ENCODE measurements at regions not wholly inside any gene's neighbourhood (a gene's known extent, or its start where the extent isn't known, plus 50 kb on each side); places are given as distances from the start of the nearest gene placed in this dataset.
"Not testable (repeated sequence)": the region's sequence is repeated elsewhere in the genome, so short reads cannot be mapped to it uniquely, and the experiment has no call there.

DNA sequence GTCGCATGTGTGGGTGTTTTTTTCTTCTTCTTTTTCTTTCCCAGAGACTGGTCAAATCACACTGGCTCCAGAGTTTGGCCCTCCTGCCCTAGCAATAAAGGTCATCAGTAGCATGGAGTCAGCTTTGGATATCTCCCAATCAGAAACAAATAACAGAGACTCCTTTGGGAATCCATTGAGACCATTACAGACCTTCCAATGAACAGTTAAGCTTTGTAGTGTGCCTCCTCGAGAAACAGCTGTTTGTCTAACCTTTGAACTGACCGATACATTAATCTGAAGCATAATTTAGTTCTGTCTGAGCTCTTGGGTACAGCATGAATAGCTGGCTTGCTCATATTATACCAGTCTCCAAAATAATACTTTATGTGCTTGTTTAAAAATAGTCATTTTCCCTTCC is 1103.2 kb downstream of the GATA3 start:
- Histone ChIP-seq H3K27ac (ENCODE audit: low read depth in 2 of 2, low read length in 1 of 2) (no peak overlapping the region), H3K4me3 (ENCODE audit: low read depth in 1 of 2, low read length in 2 of 2) (no peak overlapping the region), H3K36me3 (ENCODE audit: control insufficient read depth in 2 of 2, insufficient read depth in 2 of 2, low read length in 1 of 2) (no peaks in the 10 kb centered on the region), H3K9me3 (ENCODE audit: control insufficient read depth in 2 of 2, insufficient read depth in 1 of 2, low read depth in 1 of 2, low read length in 1 of 2) (peaks cover 0 to 6% of the 10 kb centered on the region in 2 donors), H3K4me1 (ENCODE audit: control insufficient read depth in 2 of 2, insufficient read depth in 2 of 2, low read length in 1 of 2) (no peaks in the 10 kb centered on the region), H3K27me3 (ENCODE audit: control insufficient read depth in 1 of 2, insufficient read depth in 2 of 2, low read length in 2 of 2) (no peaks in the 10 kb centered on the region)
- 47 to 56% methylated on average over 3 of the region's 3 CpGs for WGBS, 2 donors

GRCh38 chr10:9158675-9159074 is 1104.2 kb downstream of the GATA3 start:
- no peaks in the 10 kb centered on the region for H3K36me3 ChIP-seq (ENCODE audit: control insufficient read depth in 2 of 2, insufficient read depth in 2 of 2, low read length in 1 of 2)
- no peaks in the 10 kb centered on the region for H3K4me1 ChIP-seq (ENCODE audit: control insufficient read depth in 2 of 2, insufficient read depth in 2 of 2, low read length in 1 of 2)
- H3K27me3 ChIP-seq (ENCODE audit: control insufficient read depth in 1 of 2, insufficient read depth in 2 of 2, low read length in 2 of 2) = no peaks in the 10 kb centered on the region
- peaks cover 0 to 6% of the 10 kb centered on the region in 2 donors for H3K9me3 ChIP-seq (ENCODE audit: control insufficient read depth in 2 of 2, insufficient read depth in 1 of 2, low read depth in 1 of 2, low read length in 1 of 2)
- H3K27ac ChIP-seq (ENCODE audit: low read depth in 2 of 2, low read length in 1 of 2) = no peak overlapping the region
- no peak overlapping the region for H3K4me3 ChIP-seq (ENCODE audit: low read depth in 1 of 2, low read length in 2 of 2)
- 47 to 49% methylated on average over 3 of the region's 3 CpGs for WGBS, 2 donors

DNA sequence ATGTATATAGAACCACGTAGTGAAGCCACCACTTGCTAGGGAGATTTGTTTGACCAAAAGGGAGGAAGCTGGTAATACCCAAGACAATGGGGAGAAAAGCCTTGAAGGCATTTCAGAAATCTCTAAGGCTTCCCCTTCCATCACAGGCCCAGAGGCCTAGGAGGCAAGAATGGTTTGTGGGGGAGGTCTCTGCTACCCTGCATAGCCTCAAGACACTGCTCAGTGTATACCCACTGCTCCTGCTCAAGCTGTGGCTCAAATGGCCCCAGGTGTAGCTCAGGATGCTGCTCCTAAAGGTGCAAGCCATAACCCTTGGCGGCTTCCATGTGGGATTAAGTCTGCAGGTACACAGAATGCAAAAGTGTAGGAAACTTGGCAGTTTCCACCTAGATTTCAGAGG is 1105.8 kb downstream of the GATA3 start:
- Histone ChIP-seq H3K27ac (ENCODE audit: low read depth in 2 of 2, low read length in 1 of 2) (no peak overlapping the region), H3K4me3 (ENCODE audit: low read depth in 1 of 2, low read length in 2 of 2) (no peak overlapping the region), H3K4me1 (ENCODE audit: control insufficient read depth in 2 of 2, insufficient read depth in 2 of 2, low read length in 1 of 2) (no peaks in the 10 kb centered on the region), H3K27me3 (ENCODE audit: control insufficient read depth in 1 of 2, insufficient read depth in 2 of 2, low read length in 2 of 2) (no peaks in the 10 kb centered on the region), H3K36me3 (ENCODE audit: control insufficient read depth in 2 of 2, insufficient read depth in 2 of 2, low read length in 1 of 2) (no peaks in the 10 kb centered on the region), H3K9me3 (ENCODE audit: control insufficient read depth in 2 of 2, insufficient read depth in 1 of 2, low read depth in 1 of 2, low read length in 1 of 2) (peaks cover 0 to 6% of the 10 kb centered on the region in 2 donors)
- WGBS, 2 donors = 80 to 84% methylated on average over 2 of the region's 2 CpGs

DNA sequence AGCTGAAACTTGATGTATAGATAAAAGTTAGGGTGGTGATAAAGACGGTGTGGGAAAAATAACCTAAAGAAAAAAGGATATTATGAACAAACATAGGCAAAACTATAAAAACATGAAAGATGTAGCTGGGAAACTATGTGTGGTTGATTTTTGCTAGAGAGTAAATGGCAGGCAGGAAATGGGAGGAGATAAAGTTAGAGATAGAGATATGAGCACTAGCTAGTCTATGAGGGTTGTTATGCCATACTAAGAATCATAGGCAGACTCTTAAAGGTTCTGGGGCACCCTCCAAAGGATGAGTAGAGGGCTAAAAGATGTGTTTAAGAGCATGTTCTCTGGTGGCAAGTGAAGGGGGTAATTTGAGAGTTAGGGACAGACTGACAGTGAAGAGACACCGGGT is 1109.2 kb downstream of the GATA3 start:
- Histone ChIP-seq H3K36me3 (ENCODE audit: control insufficient read depth in 2 of 2, insufficient read depth in 2 of 2, low read length in 1 of 2) (no peaks in the 10 kb centered on the region), H3K9me3 (ENCODE audit: control insufficient read depth in 2 of 2, insufficient read depth in 1 of 2, low read depth in 1 of 2, low read length in 1 of 2) (peaks cover 0 to 6% of the 10 kb centered on the region in 2 donors), H3K4me1 (ENCODE audit: control insufficient read depth in 2 of 2, insufficient read depth in 2 of 2, low read length in 1 of 2) (no peaks in the 10 kb centered on the region), H3K27ac (ENCODE audit: low read depth in 2 of 2, low read length in 1 of 2) (no peak overlapping the region), H3K4me3 (ENCODE audit: low read depth in 1 of 2, low read length in 2 of 2) (no peak overlapping the region), H3K27me3 (ENCODE audit: control insufficient read depth in 1 of 2, insufficient read depth in 2 of 2, low read length in 2 of 2) (no peaks in the 10 kb centered on the region)
- WGBS, 2 donors = 86 to 89% methylated on average over 2 of the region's 2 CpGs

DNA sequence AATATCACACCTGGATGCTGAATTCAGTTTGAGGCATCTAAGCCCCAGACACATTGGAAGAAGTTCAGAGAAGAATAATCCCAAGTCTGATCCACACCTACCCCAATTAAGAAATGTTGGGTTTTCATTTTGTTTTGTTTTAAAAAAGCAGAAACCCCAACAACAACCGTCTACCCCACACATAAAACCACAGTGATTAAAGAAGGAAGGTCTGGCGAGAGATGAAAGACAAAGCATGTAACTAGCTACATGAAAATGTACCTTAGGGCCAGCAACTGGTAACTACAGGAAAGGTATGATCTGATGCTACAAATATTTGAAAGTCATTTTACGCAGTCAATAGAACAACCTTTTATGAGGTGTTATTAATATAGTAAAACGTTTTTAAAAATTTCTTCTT is 1112.3 kb downstream of the GATA3 start:
- Histone ChIP-seq H3K36me3 (ENCODE audit: control insufficient read depth in 2 of 2, insufficient read depth in 2 of 2, low read length in 1 of 2) (no peaks in the 10 kb centered on the region), H3K9me3 (ENCODE audit: control insufficient read depth in 2 of 2, insufficient read depth in 1 of 2, low read depth in 1 of 2, low read length in 1 of 2) (no peaks in the 10 kb centered on the region), H3K4me3 (ENCODE audit: low read depth in 1 of 2, low read length in 2 of 2) (no peak overlapping the region), H3K27me3 (ENCODE audit: control insufficient read depth in 1 of 2, insufficient read depth in 2 of 2, low read length in 2 of 2) (no peaks in the 10 kb centered on the region), H3K4me1 (ENCODE audit: control insufficient read depth in 2 of 2, insufficient read depth in 2 of 2, low read length in 1 of 2) (no peaks in the 10 kb centered on the region), H3K27ac (ENCODE audit: low read depth in 2 of 2, low read length in 1 of 2) (no peak overlapping the region)
- 35 to 49% methylated on average over 4 of the region's 4 CpGs for WGBS, 2 donors

DNA sequence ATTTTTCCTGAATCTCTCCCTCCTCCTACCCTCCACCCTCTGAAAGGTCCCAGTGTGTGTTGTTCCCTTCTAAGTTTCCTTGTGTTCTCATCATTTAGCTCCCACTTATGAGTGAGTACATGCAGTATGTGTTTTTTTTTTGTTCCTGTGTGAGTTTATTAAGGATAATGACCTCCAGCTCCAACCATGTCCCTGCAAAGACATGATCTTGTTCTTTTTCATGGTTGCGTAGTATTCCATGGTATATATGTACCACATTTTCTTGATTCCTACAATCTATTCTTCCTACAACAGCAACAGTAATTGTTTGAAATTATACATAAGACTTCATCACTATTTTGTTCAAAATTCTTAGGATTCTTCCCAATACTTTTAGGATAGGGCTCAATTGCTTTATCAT is 1117.8 kb downstream of the GATA3 start:
- H3K4me3 ChIP-seq (ENCODE audit: low read depth in 1 of 2, low read length in 2 of 2) = no peak overlapping the region

GRCh38 chr10:9175200-9175599 is 1120.7 kb downstream of the GATA3 start:
- H3K36me3 ChIP-seq (ENCODE audit: control insufficient read depth in 2 of 2, insufficient read depth in 2 of 2, low read length in 1 of 2) = no peaks in the 10 kb centered on the region
- no peaks in the 10 kb centered on the region for H3K9me3 ChIP-seq (ENCODE audit: control insufficient read depth in 2 of 2, insufficient read depth in 1 of 2, low read depth in 1 of 2, low read length in 1 of 2)
- H3K27ac ChIP-seq (ENCODE audit: low read depth in 2 of 2, low read length in 1 of 2) = no peak overlapping the region
- no peaks in the 10 kb centered on the region for H3K27me3 ChIP-seq (ENCODE audit: control insufficient read depth in 1 of 2, insufficient read depth in 2 of 2, low read length in 2 of 2)
- no peak overlapping the region for H3K4me3 ChIP-seq (ENCODE audit: low read depth in 1 of 2, low read length in 2 of 2)
- H3K4me1 ChIP-seq (ENCODE audit: control insufficient read depth in 2 of 2, insufficient read depth in 2 of 2, low read length in 1 of 2) = no peaks in the 10 kb centered on the region

More for the DNA sequence above, 1117.8 kb downstream of the GATA3 start:
- no peaks in the 10 kb centered on the region for H3K27me3 ChIP-seq (ENCODE audit: control insufficient read depth in 1 of 2, insufficient read depth in 2 of 2, low read length in 2 of 2)
- no peaks in the 10 kb centered on the region for H3K4me1 ChIP-seq (ENCODE audit: control insufficient read depth in 2 of 2, insufficient read depth in 2 of 2, low read length in 1 of 2)
- no peak overlapping the region for H3K27ac ChIP-seq (ENCODE audit: low read depth in 2 of 2, low read length in 1 of 2)
- 97 to 100% methylated on average over 1 of the region's 1 CpG for WGBS, 2 donors
- no peaks in the 10 kb centered on the region for H3K36me3 ChIP-seq (ENCODE audit: control insufficient read depth in 2 of 2, insufficient read depth in 2 of 2, low read length in 1 of 2)
- no peaks in the 10 kb centered on the region for H3K9me3 ChIP-seq (ENCODE audit: control insufficient read depth in 2 of 2, insufficient read depth in 1 of 2, low read depth in 1 of 2, low read length in 1 of 2)

DNA sequence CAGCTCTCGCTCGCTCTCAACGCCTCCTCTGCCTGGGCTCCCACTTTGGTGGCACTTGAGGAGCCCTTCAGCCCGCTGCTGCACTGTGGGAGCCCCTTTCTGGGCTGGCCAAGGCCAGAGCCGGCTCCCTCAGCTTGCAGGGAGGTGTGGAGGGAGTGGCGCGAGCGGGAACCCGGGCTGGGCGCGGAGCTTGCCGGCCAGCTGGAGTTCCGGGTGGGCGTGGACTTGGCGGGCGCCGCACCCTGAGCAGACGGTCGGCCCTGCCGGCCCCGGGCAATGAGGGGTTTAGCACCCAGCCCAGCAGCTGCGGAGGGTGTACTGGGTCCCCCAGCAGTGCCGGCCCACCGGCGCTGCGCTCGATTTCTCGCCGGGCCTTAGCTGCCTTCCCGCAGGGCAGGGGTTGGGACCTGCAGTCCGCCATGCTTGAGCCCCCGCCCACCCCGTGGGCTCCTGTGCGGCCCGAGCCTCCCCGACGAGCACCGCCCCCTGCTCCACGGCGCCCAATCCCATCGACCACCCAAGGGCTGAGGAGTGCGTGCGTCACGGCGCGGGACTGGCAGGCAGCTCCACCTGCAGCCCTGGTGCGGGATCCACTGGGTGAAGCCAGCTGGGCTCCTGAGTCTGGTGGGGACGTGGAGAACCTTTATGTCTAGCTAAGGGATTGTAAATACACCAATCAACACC is 1128.9 kb downstream of the GATA3 start:
- not testable (repeated sequence) for H3K4me1 ChIP-seq (ENCODE audit: control insufficient read depth in 2 of 2, insufficient read depth in 2 of 2, low read length in 1 of 2); H3K9me3 ChIP-seq (ENCODE audit: control insufficient read depth in 2 of 2, insufficient read depth in 1 of 2, low read depth in 1 of 2, low read length in 1 of 2); H3K27ac ChIP-seq (ENCODE audit: low read depth in 2 of 2, low read length in 1 of 2); H3K4me3 ChIP-seq (ENCODE audit: low read depth in 1 of 2, low read length in 2 of 2); H3K36me3 ChIP-seq (ENCODE audit: control insufficient read depth in 2 of 2, insufficient read depth in 2 of 2, low read length in 1 of 2); H3K27me3 ChIP-seq (ENCODE audit: control insufficient read depth in 1 of 2, insufficient read depth in 2 of 2, low read length in 2 of 2)
- WGBS, 2 donors = 93 to 95% methylated on average over 46 to 48 of the region's 48 CpGs

DNA sequence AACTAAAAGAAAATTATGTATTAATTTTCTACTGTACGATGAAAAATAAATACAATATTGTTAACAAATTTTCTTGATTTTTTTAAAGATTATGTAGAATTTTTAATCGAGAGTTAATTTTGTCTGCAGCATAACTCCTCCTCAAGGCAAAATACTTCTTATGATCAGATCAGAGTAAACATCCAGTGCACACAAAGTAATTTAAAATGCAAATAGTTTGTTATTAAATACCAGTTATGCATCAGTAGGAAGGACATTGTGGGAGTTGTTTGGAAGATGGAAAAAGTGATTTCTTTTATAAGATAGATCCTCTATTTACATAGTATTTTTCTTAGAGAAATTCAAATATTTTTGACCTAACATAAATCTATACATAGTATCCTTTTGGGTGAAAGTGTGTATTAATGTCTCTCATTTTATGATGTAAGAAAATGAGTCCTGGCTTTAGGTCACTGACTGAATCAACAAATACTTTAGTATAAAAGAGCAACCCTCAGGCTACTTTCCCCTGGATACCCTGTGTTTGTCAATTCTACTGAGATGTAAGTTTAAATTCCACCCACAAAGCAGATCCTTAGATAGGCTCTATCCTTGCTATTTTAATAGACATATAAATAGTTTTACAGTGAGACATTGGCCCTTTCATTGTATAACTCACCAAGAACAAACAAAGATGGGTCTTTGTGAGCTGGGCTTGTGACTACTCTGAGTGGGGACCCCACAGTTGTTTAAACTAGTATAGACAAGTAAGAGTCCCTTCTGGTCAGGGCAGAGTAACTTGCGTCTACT is 1133.7 kb downstream of the GATA3 start:
- no peaks in the 10 kb centered on the region for H3K27me3 ChIP-seq (ENCODE audit: control insufficient read depth in 1 of 2, insufficient read depth in 2 of 2, low read length in 2 of 2)
- no peak overlapping the region for H3K4me3 ChIP-seq (ENCODE audit: low read depth in 1 of 2, low read length in 2 of 2)
- no peaks in the 10 kb centered on the region for H3K9me3 ChIP-seq (ENCODE audit: control insufficient read depth in 2 of 2, insufficient read depth in 1 of 2, low read depth in 1 of 2, low read length in 1 of 2)
- WGBS, 2 donors = 91 to 94% methylated on average over 3 of the region's 3 CpGs
- H3K36me3 ChIP-seq (ENCODE audit: control insufficient read depth in 2 of 2, insufficient read depth in 2 of 2, low read length in 1 of 2) = no peaks in the 10 kb centered on the region
- no peak overlapping the region for H3K27ac ChIP-seq (ENCODE audit: low read depth in 2 of 2, low read length in 1 of 2)
- H3K4me1 ChIP-seq (ENCODE audit: control insufficient read depth in 2 of 2, insufficient read depth in 2 of 2, low read length in 1 of 2) = no peaks in the 10 kb centered on the region

- H3K4me3 ChIP-seq (ENCODE audit: low read depth in 1 of 2, low read length in 2 of 2) = no peak overlapping the region
- H3K27me3 ChIP-seq (ENCODE audit: control insufficient read depth in 1 of 2, insufficient read depth in 2 of 2, low read length in 2 of 2) = no peaks in the 10 kb centered on the region
- WGBS, 2 donors = 73 to 84% methylated on average over 2 of the region's 2 CpGs
- no peaks in the 10 kb centered on the region for H3K36me3 ChIP-seq (ENCODE audit: control insufficient read depth in 2 of 2, insufficient read depth in 2 of 2, low read length in 1 of 2)
- H3K4me1 ChIP-seq (ENCODE audit: control insufficient read depth in 2 of 2, insufficient read depth in 2 of 2, low read length in 1 of 2) = no peaks in the 10 kb centered on the region
- H3K27ac ChIP-seq (ENCODE audit: low read depth in 2 of 2, low read length in 1 of 2) = no peak overlapping the region
- no peaks in the 10 kb centered on the region for H3K9me3 ChIP-seq (ENCODE audit: control insufficient read depth in 2 of 2, insufficient read depth in 1 of 2, low read depth in 1 of 2, low read length in 1 of 2)
Measured at GRCh38 chr10:9189448-9189847, 1135.0 kb downstream of the GATA3 start.

Measured in esophagus (tissue), 2 donors.